ENCODE measurements at regions not wholly inside any gene's neighbourhood (a gene's known extent, or its start where the extent isn't known, plus 50 kb on each side); places are given as distances from the start of the nearest gene placed in this dataset.

- TF ChIP-seq CTCF (IDR thresholded peaks at IDR 0.05) (peak; percentile 74), EZH2phosphoT487 (IDR thresholded peaks at IDR 0.05) (no peak), EZH2 (IDR thresholded peaks at IDR 0.05) (no peak)
These were observed 57.4 kb upstream of the TFAP2D start for GRCh38 chr6:50655848-50656453.

All from neural progenitor cell (in vitro differentiated cells).